Embryonic facial prominence (tissue), 1 donor: ENCODE measurements at regions not wholly inside any gene's neighbourhood (a gene's known extent, or its start where the extent isn't known, plus 50 kb on each side); places are given as distances from the start of the nearest gene placed in this dataset.
"Not testable (repeated sequence)": the region's sequence is repeated elsewhere in the genome, so short reads cannot be mapped to it uniquely, and the experiment has no call there.

Experiments used
- DNase-seq: peaks from one replicate; pipeline ENCODE4 v3.0.0-alpha.2; 2016; ENCODE audit errors: extremely low spot score

DNA sequence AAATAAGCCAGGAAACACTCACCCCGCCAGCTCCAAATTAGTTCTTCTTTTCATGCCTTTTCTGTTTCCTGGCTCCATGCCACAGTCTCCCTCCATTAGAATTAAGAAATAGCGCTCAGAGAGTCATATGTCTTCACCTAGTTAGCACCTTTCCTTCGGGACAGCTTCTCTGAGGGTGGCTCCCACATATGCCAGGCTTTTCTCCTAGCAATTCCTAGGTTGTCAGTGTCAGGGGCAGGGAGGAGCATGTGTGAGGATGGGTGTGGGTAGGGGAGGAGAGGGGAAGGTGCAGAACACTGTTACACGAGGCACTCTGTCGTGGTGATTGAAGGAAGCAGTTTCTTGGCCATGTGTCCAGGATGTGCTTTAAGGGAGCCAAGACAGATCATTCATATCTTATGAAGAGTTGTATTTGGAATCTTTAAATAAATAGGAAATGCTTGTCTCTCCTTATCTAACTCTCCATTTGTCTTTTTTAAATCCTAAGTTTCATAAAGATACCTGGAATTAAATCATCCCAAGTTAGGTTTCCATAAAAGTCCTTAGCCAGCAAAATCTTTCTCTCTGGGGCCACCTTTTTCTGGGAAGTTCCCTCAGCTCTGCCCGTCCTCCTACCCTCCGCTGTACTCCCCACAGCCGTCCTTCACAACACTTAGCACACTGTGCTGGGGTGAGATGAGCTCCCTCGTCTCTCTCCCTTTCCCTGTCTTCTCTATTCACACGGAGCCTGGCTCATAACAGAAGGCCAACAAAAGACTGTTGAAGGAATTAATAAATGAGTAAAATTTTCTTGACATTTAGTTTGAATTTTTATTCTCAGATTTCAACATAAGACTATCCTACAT, 361.0 kb downstream of the CD83 start:
- no peak for DNase-seq

DNA sequence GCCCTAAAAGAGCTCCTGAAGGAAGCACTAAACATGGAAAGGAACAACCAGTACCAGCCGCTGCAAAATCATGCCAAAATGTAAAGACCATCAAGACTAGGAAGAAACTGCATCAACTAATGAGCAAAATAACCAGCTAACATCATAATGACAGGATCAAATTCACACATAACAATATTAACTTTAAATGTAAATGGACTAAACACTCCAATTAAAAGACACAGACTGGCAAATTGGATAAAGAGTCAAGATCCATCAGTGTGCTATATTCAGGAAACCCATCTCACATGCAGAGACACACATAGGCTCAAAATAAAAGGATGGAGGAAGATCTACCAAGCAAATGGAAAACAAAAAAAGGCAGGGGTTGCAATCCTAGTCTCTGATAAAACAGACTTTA, 364.4 kb downstream of the CD83 start:
- not testable (repeated sequence) for DNase-seq

DNA sequence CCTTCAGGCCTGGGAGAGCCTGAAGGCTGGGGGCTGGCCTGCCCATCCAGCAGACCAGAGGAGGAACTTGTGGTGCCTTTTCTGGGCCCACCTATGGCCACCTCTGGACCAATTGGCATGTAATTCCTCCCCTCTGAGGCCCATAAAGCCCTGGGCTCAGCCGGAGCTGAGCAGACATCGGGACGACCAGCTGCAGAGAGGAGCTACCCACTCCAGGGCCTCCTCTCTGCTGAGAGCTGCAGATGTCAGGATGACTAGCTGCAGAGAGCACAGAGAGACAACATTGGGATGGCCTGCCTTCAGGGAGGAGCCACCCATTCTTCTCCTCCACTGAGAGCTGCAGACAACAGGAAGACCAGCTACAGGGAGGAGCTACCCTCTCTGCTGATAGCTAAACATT, 370.1 kb downstream of the CD83 start:
- DNase-seq, result no peak

DNA sequence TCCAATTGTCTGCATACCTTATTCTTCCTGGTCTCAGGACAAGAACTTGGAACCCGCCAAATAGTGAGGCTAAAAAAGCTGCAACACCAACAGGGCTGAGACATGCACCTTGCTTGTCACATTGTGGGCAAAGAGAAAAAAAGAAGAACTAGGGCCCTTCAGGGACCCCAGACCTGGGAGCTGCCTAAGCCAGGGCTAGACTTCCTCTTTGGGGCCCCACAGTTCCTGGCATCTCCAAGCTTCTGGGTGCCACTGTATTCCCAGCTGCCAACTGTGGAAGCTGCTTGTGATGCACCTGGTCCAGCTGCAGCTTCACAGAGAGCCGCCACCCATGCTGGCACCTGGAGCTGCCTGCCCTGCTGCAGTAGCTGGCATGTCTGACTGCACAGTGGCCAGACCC, 370.6 kb downstream of the CD83 start:
- DNase-seq, result no peak

DNA sequence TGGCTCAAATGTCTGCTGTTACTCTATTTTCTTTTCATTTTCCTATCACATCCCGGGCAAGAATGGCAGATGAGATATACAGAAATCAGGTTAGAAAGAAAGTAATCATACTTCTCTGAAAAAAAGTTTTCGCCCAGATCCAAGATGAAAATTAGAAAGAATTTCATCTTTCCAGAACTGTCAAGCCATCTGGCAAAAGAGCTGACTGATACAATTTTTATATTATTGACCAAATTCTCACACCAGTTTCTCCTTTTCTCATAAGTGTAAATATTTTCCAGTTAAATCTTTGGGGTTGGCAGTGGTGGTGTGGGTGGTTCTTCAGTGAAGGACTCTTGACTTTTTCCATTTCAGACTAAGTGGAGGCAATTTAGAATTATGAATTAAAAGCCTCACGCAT, 371.9 kb downstream of the CD83 start:
- DNase-seq, result no peak

DNA sequence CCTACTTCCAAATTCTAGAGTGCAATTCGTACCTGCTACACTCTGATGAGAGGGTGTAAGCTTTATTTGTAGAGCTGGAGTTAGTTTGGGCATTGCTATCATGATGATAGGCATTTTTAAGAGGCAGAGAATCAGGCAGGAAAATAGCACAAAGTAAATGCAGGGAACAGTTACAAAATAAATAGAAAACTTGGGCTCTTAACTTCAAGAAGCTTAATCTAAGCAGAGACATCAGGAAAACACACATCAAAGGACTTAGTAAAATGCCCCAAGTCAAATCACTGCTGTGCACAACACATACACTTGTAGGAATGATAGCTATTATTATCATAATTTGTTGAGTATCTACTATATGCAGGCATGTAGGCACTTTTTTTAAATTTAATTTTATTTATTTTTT, 381.2 kb downstream of the CD83 start:
- DNase-seq, result no peak

DNA sequence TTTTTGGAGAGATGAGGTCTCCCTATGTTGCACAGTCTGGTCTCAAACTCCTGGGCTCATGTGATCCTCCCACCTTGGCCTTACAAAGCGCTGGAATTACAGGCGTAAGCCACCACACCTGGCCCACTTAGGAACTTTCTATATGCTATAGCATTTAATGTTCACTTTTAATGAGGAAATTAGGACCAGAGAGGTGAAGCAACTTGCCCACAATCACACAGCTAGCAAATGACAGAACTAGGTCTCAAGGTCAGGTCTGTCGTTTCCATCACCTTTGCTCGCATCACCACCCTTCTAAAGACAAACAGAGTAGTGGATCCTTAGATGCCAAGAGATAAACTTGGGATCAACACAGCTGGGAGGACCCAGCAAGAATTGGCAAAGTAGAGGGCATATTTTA, 381.7 kb downstream of the CD83 start:
- DNase-seq, result no peak

DNA sequence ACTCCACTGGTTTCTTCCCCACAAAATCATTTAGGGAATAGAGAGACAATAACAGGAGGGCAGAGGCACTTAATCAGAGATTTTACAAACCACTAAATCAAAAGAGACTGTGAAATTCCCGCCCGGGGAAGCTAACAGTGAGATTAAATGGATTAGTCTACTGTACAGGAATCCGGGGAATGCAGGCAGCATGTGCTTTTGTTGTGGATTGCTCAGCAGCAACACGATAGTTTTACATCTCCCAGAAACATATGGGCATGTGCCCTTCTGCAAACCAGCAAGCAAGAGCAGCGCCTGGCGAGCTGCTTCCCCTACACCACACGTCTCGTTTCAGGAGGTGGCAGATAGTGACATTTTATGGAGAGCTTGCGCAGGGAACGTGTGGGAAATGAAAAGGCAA, 382.3 kb downstream of the CD83 start:
- peak; percentile 46 for DNase-seq

DNA sequence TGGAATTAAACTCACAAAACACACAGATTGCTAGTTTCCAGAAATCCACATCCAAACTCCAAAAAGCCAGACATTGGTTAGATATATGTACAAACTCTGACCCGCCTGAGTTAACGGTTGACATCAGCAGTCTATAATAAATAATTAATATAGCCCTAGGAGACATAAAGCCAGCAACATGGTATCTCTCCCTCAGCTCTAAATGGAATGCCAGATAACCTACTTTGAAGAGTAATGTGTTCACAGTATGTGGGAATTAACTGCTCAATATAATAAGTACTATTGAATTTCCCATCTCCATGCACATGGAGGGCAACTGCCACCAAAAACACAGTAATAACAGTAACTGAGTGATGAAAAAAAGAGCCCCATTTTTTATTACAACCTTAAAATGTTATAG, 383.2 kb downstream of the CD83 start:
- no peak for DNase-seq

DNA sequence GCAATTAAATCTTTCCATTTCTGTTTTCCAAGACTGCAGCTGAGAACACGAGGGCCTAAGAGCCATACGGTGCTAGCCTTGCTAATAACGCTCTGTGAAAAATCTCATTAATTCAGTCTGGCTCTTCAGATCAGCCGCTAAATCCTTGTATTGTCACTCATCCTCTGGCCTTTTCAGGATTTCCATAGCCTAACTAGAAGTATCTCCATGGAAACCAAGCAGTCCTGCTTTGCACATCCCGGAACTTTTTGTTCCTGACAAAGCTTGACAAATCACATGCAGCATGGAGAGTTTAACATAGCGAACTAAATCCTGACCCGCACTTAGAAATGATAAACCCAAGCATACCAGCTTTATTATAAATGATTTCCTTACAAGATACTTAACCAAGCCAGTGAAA, 383.7 kb downstream of the CD83 start:
- DNase-seq, result no peak

DNA sequence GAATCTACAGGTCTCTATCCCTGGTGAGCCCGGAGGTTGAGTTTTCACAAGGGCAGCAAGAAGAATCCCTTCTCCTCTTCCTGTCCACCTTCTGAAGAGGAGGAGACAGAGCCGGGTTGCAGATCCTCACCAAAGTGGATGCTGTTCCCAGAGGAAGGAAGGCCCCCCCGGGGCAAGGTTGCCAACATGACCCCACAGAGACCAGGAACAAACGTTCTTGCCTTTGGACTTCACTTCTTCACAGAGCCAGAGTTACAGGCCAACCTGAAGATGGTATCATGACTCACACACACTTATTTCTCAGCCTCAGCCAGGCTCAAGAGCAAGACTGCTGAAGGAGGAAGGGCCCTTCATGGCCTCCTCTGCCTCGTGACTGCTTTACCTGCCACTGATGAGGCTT, 384.3 kb downstream of the CD83 start:
- DNase-seq, result no peak

DNA sequence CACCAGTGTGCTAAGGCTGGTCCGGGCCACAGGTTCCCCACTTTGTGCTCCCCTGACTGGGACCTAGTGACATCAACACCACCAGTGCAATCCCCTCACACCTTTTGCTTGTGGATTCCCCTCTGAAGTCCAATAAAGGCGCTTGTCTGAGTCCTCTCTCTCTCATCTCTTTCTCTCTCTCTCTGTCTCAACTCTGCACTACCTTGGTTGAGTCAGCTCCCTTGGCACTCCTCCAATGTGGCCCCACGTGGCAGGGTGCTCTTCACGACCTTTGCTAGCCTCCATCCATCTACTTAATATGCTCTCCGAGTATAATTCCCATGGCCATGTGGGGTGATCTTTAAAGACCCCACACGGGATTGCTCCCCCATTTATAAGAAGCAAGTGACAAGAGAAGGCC, 385.0 kb downstream of the CD83 start:
- no peak for DNase-seq

DNA sequence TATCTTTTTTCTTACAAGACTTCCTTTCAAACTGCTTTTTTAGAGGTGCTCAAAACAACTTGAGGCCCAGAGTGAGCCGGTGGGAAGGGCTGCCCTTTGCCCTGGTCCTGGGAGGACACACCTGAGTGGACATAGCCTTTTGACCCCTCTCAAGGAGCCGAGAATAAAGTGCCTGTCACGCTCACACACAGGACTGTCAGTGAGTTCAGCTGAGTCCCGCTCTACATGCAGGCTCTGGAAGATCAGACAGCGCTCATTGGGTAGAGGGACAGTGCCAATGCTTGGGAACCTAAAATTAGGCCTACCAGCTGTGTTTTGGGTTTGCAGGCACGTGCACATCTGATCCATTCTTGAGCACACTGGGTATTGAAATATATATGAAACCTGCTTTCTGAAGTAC, 387.8 kb downstream of the CD83 start:
- no peak for DNase-seq

DNA sequence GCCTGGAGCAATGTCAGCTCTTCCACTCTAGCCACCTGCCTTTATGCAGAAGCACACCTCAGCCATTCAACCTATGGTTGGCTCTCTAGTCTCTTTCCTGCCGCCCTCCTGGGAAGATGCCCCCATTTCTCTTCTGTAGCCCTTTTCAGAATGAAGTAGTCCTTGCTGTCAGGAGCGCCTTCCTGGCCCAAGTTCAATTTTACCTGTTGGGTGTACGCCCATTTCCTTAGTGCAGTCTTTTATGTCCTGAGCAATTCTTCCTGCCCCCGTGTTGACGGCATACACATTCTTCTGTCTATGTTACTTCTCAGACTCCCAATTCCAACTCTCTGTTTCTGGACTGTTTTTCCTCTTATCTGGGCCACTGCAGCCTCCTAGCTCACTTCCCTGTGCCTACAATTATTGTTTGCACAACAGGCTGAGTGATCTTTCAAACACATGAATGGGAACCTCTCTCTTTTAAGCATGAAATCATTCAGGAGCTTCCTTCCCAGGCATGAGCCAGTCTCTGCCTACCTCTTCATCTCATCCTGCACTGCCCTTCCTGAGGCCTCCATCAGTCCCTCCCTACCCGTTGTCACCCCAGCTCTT, 389.2 kb downstream of the CD83 start:
- no peak for DNase-seq

DNA sequence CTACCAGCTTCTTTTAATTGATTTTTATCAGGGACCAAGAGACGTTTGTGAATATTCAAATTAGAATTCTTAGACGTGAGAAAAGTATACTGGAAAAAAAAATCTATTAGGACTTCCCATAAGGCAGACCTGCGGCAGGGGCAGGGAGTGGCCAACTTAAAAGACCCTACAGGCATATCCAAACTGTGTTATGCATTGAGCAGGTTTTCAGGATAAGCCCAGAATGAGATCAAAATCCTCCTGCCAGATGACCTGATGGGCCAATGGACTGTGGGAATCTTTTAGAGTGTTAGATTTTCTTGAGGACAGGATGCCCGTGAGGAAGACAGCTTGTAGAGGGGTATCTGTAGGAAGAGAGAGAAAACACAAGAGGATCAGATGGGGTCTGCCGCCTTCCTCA, 391.5 kb downstream of the CD83 start:
- DNase-seq, result no peak

DNA sequence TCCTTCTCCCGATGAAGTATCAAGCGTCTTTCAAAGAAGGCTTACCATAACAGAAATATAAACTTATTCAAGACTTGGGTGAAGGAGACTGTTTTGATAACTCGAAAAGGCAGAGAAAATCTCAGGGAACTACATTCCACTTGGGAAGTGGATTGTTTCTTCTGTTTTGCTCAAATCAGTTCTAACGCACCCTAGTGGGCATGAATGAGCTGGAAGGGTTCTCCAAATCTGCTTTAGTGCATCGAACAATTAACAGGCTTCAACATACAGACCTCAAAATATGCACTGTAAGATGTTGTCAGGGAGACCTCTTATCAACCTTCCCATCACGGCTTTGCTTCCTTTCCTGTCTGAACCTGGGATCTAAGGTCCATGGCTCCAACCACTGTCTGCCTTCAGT, 392.5 kb downstream of the CD83 start:
- no peak for DNase-seq

DNA sequence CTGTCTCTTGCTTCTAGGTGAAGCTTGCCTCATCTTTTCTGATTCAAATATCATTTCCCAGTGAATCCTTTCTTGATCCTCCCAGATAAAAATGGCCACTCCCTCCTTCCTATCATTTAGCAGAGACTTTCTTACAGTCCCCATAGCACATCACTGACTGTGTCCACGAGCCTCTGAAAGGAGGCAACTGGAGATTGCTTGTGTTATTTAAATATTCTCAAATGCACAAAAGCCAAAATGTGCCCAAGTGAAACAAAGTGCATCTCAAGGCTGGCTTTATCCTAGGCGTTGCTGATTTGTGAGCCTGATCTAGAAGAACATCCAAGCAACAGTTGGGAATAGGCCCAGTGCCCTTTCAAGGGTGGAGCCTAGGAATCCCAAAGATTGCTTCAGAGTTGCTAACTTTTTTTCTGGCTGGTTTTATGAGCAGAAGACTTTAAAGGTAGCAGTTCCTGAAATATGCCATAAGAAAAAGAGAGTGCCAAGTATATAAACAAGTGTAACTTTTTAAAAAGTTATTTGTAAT, 393.6 kb downstream of the CD83 start:
- DNase-seq, result no peak

DNA sequence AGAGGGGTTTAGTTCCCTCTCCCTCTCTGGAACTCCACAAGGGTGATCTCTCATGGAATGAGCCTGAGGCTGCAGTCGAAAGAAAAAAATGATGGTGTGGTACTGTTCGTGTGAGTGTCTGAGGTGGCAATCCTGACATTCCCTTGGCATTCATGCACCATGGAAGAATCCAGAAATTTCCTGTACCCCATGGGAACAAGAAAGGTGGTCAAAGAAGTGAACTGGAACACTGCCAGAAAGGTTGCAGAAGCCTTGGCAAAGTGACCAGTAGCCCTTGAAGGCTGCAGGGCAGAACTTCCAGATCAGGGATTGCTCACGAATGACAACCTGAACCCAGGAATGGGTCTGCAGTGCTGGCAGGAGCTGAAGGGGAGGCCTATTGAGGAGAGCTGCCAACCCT, 394.7 kb downstream of the CD83 start:
- DNase-seq, result no peak

DNA sequence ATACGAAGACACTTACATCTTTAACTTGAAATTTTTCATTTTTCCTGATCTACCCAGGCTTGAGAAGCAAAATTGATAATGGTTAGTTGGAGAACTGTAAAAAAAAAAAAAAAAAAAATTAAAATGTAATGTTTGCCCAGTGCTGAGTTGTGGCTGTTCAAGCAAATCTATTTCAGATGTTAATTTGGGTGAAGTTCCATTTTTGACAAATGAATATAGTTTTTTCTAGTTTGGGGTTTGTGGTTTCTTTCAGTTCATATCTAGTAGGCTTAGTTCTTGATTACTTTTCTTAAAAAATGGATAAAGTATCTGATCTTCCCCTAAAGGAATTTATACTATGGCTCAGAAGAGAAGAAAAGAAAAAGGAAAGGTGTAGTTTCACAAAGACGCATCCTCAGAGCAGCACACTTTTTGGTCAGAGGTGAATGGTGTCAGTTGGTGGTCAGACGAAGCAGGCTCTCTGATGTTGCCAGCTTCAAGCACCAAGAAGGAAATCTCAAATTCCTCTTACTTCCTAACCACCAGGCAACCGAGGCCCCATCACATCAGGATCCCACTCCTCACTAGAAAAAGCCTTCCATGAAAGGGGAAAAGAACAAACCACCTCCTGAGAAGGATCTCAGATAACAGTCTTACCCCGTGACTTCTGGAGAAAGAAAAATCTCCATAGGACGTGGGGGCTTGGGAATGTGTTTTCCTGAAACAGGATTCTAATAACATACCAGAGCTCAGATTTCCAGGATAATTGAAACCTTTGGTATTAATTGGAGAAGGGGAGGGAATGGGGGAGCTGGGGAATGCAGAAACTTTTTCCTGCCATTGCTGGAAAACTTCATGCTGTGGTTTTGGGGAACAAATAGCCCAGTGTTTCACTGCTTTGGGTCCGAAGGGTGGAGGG, 396.2 kb downstream of the CD83 start:
- DNase-seq, result no peak

DNA sequence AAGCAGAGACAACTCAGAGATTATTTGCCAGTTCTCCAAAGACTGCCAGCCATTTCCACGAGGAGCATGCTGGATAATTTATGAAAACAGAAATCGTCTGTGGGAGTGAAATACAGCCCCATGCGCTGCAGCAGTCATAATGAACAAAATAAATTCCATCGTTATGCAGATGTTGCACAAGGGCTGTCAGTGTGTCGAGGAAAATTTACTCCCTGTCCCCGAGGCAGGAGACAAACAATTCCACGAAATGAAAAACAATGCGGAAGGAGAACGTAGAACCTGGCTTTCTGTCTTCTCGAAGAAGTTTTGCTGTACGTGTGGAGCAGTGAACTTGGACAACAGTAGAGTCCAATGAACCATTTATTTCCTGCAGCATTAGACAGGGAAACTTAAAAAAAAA, 399.4 kb downstream of the CD83 start:
- DNase-seq, result no peak

DNA sequence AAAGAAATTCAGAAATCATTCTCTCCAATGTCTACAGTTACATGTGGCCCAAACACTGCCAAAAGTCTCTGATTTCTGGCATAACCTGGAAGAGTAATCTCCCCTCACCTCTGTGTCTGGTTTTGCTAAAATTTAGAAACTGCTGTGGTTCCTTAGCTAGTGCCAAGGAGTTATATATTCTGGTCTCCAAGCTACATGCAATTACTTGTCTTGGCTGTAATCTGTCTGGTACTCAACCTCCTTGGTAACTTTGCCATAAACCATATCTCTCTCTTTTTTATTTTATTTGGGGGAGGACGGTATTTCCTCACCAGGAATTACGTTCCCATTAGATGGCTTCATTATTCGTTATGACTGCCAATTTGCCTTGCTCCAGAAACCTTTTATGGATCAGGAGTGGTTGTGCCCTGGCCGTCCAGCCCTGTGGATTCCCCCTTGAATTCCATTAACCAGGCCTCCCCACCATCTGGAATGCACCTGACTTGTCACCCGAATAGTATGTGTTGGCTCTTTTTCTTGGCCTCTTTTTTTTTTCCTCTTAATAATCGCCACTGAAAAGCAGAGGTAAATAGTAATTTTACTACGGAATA, 400.0 kb downstream of the CD83 start:
- DNase-seq, result no peak
